ENCODE measurements at regions not wholly inside any gene's neighbourhood (a gene's known extent, or its start where the extent isn't known, plus 50 kb on each side); places are given as distances from the start of the nearest gene placed in this dataset.
"Not testable (repeated sequence)": the region's sequence is repeated elsewhere in the genome, so short reads cannot be mapped to it uniquely, and the experiment has no call there.

GRCh38 chr22:11313040-11313759 lies 4214.8 kb upstream of the OR11H1 start:
- H3K27me3 ChIP-seq (ENCODE audit: control insufficient read depth in 2 of 2, insufficient read depth in 2 of 2, low read length in 2 of 2); H4K20me1 ChIP-seq (replicated peaks; ENCODE audit: control insufficient read depth, insufficient read depth, low read length); H3K4me3 ChIP-seq; BruUV-seq (replicated peaks); H3K79me2 ChIP-seq (ENCODE audit: control insufficient read depth, insufficient read depth, low read length); H3K27ac ChIP-seq (ENCODE audit: extremely low read depth, low read depth, low read length); H3K4me1 ChIP-seq (replicated peaks in 1 of 2; ENCODE audit: control insufficient read depth in 2 of 2, insufficient read depth in 2 of 2, low read length in 2 of 2); POLR2A ChIA-PET; H3K36me3 ChIP-seq (ENCODE audit: control insufficient read depth, insufficient read depth, low read length); intact Hi-C loops (cut with micrococcal nuclease); H3K9ac ChIP-seq (ENCODE audit: insufficient read depth in 1 of 2, low read depth in 2 of 2, low read length in 2 of 2); ATAC-seq; H3K9me3 ChIP-seq (replicated peaks; ENCODE audit: control insufficient read depth, insufficient read depth, low read depth, low read length); DNase-seq (ENCODE audit: extremely low read depth in 1 of 4, low spot score in 3 of 4); FAIRE-seq; H3K4me2 ChIP-seq (ENCODE audit: insufficient read depth, low read length); H3K9me1 ChIP-seq (ENCODE audit: control insufficient read depth, insufficient read depth, low read length); CTCF ChIA-PET (ENCODE audit: low intra/inter-chr PET ratio); H2AFZ ChIP-seq (ENCODE audit: low read depth, low read length): not testable (repeated sequence)
- in situ Hi-C loops (cut with MboI): loop anchor here (25.0 kb wide), 1 partner anchor 974 kb away; no protein-coding TSS in a partner anchor
- 0% methylated on average over 4 of the region's 5 CpGs for WGBS (ENCODE audit: insufficient coverage, low coverage, missing lambda C conversion rate)

- POLR2A ChIA-PET: not testable (repeated sequence)
These were observed 4209.4 kb upstream of the OR11H1 start for GRCh38 chr22:11318633-11319032.

GRCh38 chr22:11324439-11325037 lies 4203.5 kb upstream of the OR11H1 start:
- H3K27ac ChIP-seq (ENCODE audit: extremely low read depth, low read depth, low read length); H4K20me1 ChIP-seq (replicated peaks; ENCODE audit: control insufficient read depth, insufficient read depth, low read length); H3K4me3 ChIP-seq; H3K9me3 ChIP-seq (replicated peaks; ENCODE audit: control insufficient read depth, insufficient read depth, low read depth, low read length); H3K79me2 ChIP-seq (ENCODE audit: control insufficient read depth, insufficient read depth, low read length); H2AFZ ChIP-seq (ENCODE audit: low read depth, low read length); H3K9me1 ChIP-seq (ENCODE audit: control insufficient read depth, insufficient read depth, low read length); H3K4me1 ChIP-seq (replicated peaks in 1 of 2; ENCODE audit: control insufficient read depth in 2 of 2, insufficient read depth in 2 of 2, low read length in 2 of 2); H3K27me3 ChIP-seq (ENCODE audit: control insufficient read depth in 2 of 2, insufficient read depth in 2 of 2, low read length in 2 of 2); H3K9ac ChIP-seq (ENCODE audit: insufficient read depth in 1 of 2, low read depth in 2 of 2, low read length in 2 of 2); H3K36me3 ChIP-seq (ENCODE audit: control insufficient read depth, insufficient read depth, low read length); CTCF ChIA-PET (ENCODE audit: low intra/inter-chr PET ratio); POLR2A ChIA-PET; DNase-seq (ENCODE audit: extremely low read depth in 1 of 4, low spot score in 3 of 4); BruUV-seq (replicated peaks); FAIRE-seq; H3K4me2 ChIP-seq (ENCODE audit: insufficient read depth, low read length); ATAC-seq; intact Hi-C loops (cut with micrococcal nuclease): not testable (repeated sequence)
- in situ Hi-C loops (cut with MboI): loop anchor here (5.0 to 25.0 kb wide), 3 partner anchors 233 to 1370 kb away; no protein-coding TSS in a partner anchor
- under 1% methylated on average over 15 of the region's 15 CpGs for WGBS (ENCODE audit: insufficient coverage, low coverage, missing lambda C conversion rate)

More at GRCh38 chr22:11318633-11319032, 4209.4 kb upstream of the OR11H1 start:
- DNase-seq (ENCODE audit: extremely low read depth in 1 of 4, low spot score in 3 of 4); H3K9ac ChIP-seq (ENCODE audit: insufficient read depth in 1 of 2, low read depth in 2 of 2, low read length in 2 of 2); H3K79me2 ChIP-seq (ENCODE audit: control insufficient read depth, insufficient read depth, low read length); ATAC-seq; H3K27me3 ChIP-seq (ENCODE audit: control insufficient read depth in 2 of 2, insufficient read depth in 2 of 2, low read length in 2 of 2); H2AFZ ChIP-seq (ENCODE audit: low read depth, low read length); FAIRE-seq; BruUV-seq (replicated peaks); H3K4me3 ChIP-seq; H3K9me1 ChIP-seq (ENCODE audit: control insufficient read depth, insufficient read depth, low read length); H3K27ac ChIP-seq (ENCODE audit: extremely low read depth, low read depth, low read length); intact Hi-C loops (cut with micrococcal nuclease); H4K20me1 ChIP-seq (replicated peaks; ENCODE audit: control insufficient read depth, insufficient read depth, low read length); H3K4me2 ChIP-seq (ENCODE audit: insufficient read depth, low read length); H3K36me3 ChIP-seq (ENCODE audit: control insufficient read depth, insufficient read depth, low read length); H3K9me3 ChIP-seq (replicated peaks; ENCODE audit: control insufficient read depth, insufficient read depth, low read depth, low read length); CTCF ChIA-PET (ENCODE audit: low intra/inter-chr PET ratio); H3K4me1 ChIP-seq (replicated peaks in 1 of 2; ENCODE audit: control insufficient read depth in 2 of 2, insufficient read depth in 2 of 2, low read length in 2 of 2): not testable (repeated sequence)
- in situ Hi-C loops (cut with MboI): loop anchor here (25.0 kb wide), 1 partner anchor 969 kb away; no protein-coding TSS in a partner anchor
- 1% methylated on average over 18 of the region's 18 CpGs for WGBS (ENCODE audit: insufficient coverage, low coverage, missing lambda C conversion rate)
